Psoas muscle (tissue), 7 donors: ENCODE measurements at regions not wholly inside any gene's neighbourhood (a gene's known extent, or its start where the extent isn't known, plus 50 kb on each side); places are given as distances from the start of the nearest gene placed in this dataset.

Experiments used
- ATAC-seq, 4 donors: fragments of 200-7000 bp; cut with Tn5 transposase; one replicate each; pipeline ENCODE4 v1.9.1; 2020; ENCODE audit warnings: moderate library complexity in 3 of 4, mild to moderate bottlenecking in 2 of 4
- DNase-seq, 2 donors: peaks; one replicate each; pipeline ENCODE4 v3.0.0-alpha.2; 2020
- H3K27ac ChIP-seq: fragments of 200-600 bp; one replicate; pipeline ENCODE4 v1.8.0; 2022
- H3K27me3 ChIP-seq, 3 donors: fragments of 200-600 bp in 1 of 3; one replicate each; pipeline versions ENCODE4 v1.6.1 to v1.8.0; 2013 to 2022; ENCODE audit warnings: low read length in 2 of 3, mild to moderate bottlenecking in 2 of 3, moderate library complexity in 1 of 3; ENCODE audit not compliant: insufficient read depth in 3 of 3
- H3K36me3 ChIP-seq, 2 donors: fragments of 200-600 bp in 1 of 2; one replicate each; pipeline versions ENCODE4 v1.6.1 to v1.8.0; 2013 to 2022; ENCODE audit warnings: low read depth in 1 of 2, mild to moderate bottlenecking in 1 of 2, moderate library complexity in 1 of 2; ENCODE audit not compliant: insufficient read depth in 1 of 2
- H3K4me1 ChIP-seq: fragments of 200-600 bp; one replicate; pipeline ENCODE4 v1.8.0; 2022
- H3K4me3 ChIP-seq: fragments of 200-600 bp; one replicate; pipeline ENCODE4 v1.8.0; 2022; ENCODE audit warnings: mild to moderate bottlenecking
- H3K9me3 ChIP-seq: fragments of 200-600 bp; one replicate; pipeline ENCODE4 v1.8.0; 2022
- CTCF ChIP-seq: fragments of 200-600 bp; IDR thresholded peaks from one replicate; pipeline ENCODE4 v1.8.0; 2022; ENCODE audit warnings: antibody characterized with exemption
- WGBS, 3 donors: extraction: QIAGEN DNeasy Blood & Tissue Kit; methylation state at CpG; one replicate each; pipeline versions ENCODE4 v1.1.6 to v1.1.7; 2013; 5-methylcytosine and 5-hydroxymethylcytosine counted together
- intact Hi-C, 2 donors: fragments of 100-400 bp; cut with DNase I; formaldehyde crosslinking; loops; one replicate each; pipeline versions ENCODE4 v1.11.0 to v1.14.2; 2022
- donor health status: healthy with polysubstance abuse.
- donor health status: DM: no; HTN: no; CAD: no; lungs with moderate emphysema.
- donor health status: Bipolar disorder and iron deficiency.
- donor health status: healthy.
- donor health status: DM: yes; HTN: yes; CAD: no.
- donor health status: DM: no; HTN: no; CAD: no.
- donor health status: DM: yes; HTN: yes; CAD: no.

- WGBS, 3 donors: 39 to 75% (median 52%) methylated on average over 1 of the region's 1 CpG
- Histone ChIP-seq H3K27me3 (no peaks in the 10 kb centered on the region), H3K4me1 (no peaks in the 10 kb centered on the region), H3K4me3 (no peak overlapping the region), H3K27ac (no peak overlapping the region), H3K36me3 (no peaks in the 10 kb centered on the region), H3K9me3 (no peaks in the 10 kb centered on the region)
- intact Hi-C loops: no loop called here
- DNase-seq (no peak), ATAC-seq (no peak)
- TF ChIP-seq CTCF: no peak
Measured at GRCh38 chr2:154945984-154946383, 247.5 kb downstream of the KCNJ3 start.

DNA sequence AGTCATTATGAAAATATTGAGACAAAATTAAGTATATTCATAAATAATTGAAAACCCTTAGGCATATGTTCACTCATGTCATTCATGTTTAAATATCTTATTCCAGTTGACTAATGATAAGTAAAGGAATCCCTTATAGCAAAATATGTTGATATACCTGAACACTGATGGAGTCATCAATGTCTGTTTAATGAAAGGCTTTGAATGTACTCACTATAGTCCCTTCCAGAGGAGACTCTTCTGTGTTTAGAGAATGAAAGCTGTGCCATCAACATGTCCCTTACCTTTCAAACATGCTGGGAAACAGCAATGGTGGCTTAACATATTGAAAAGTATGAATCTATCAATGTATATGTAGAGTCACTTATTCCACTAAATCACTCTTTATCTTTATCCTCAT lies 242.9 kb downstream of the KCNJ3 start:
- Histone ChIP-seq H3K27me3 (no peaks in the 10 kb centered on the region), H3K4me3 (no peak overlapping the region), H3K27ac (no peak overlapping the region), H3K9me3 (no peaks in the 10 kb centered on the region), H3K4me1 (no peaks in the 10 kb centered on the region), H3K36me3 (no peaks in the 10 kb centered on the region)
- intact Hi-C loops: no loop called here
- TF ChIP-seq CTCF: no peak
- DNase-seq (no peak), ATAC-seq (no peak)

GRCh38 chr2:154934213-154934612 lies 235.7 kb downstream of the KCNJ3 start:
- no peaks in the 10 kb centered on the region for H3K9me3 ChIP-seq
- TF ChIP-seq CTCF: no peak
- H3K27me3 ChIP-seq: no peaks in the 10 kb centered on the region
- no peaks in the 10 kb centered on the region for H3K36me3 ChIP-seq
- DNase-seq (no peak), ATAC-seq (no peak)
- intact Hi-C loops: no loop called here
- no peak overlapping the region for H3K27ac ChIP-seq
- no peak overlapping the region for H3K4me3 ChIP-seq
- H3K4me1 ChIP-seq: no peaks in the 10 kb centered on the region
- 83 to 91% (median 88%) methylated on average over 1 of the region's 1 CpG for WGBS, 3 donors

DNA sequence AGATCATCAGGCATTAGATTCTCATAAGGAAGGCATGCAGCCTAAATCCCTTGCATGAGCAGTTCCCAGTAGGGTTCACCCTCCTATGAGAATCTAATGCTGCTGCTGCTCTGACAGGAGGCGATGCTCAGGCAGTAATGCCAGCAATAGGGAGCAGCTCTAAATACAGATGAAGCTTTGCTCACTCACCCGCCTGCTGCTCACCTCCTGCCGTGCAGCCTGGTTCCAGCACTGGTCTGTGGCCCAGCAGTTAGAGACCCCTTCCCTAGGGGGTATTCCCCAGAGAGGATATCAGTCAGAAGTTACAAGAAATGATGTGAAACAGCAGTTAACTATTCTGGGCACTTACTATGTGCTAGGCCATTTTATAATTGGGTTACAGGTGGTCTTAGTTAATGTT lies 226.0 kb downstream of the KCNJ3 start:
- ATAC-seq: no peak
- no peak for DNase-seq
- Histone ChIP-seq H3K27me3 (no peaks in the 10 kb centered on the region), H3K27ac (no peak overlapping the region), H3K4me3 (no peak overlapping the region), H3K4me1 (no peaks in the 10 kb centered on the region), H3K36me3 (no peaks in the 10 kb centered on the region), H3K9me3 (no peaks in the 10 kb centered on the region)
- WGBS, 3 donors: 80 to 83% (median 83%) methylated on average over 3 of the region's 3 CpGs
- no peak for TF ChIP-seq CTCF
- intact Hi-C loops: no loop called here

GRCh38 chr2:154914561-154914960 lies 216.1 kb downstream of the KCNJ3 start:
- H3K4me3 ChIP-seq: no peak overlapping the region
- intact Hi-C loops: no loop called here
- DNase-seq (no peak), ATAC-seq (no peak)
- no peaks in the 10 kb centered on the region for H3K4me1 ChIP-seq
- no peaks in the 10 kb centered on the region for H3K9me3 ChIP-seq
- no peak for TF ChIP-seq CTCF
- no peaks in the 10 kb centered on the region for H3K36me3 ChIP-seq
- 81 to 95% (median 84%) methylated on average over 3 of the region's 3 CpGs for WGBS, 3 donors
- no peak overlapping the region for H3K27ac ChIP-seq
- no peaks in the 10 kb centered on the region for H3K27me3 ChIP-seq
